GM20000 (cell line): ENCODE measurements at regions not wholly inside any gene's neighbourhood (a gene's known extent, or its start where the extent isn't known, plus 50 kb on each side); places are given as distances from the start of the nearest gene placed in this dataset.

Source experiments
- DNase-seq: peaks from one replicate; pipeline ENCODE4 v3.0.0; 2012; ENCODE audit warnings: low spot score
- TF ChIP-seq, protein P1 (sequence below): IDR thresholded peaks from 2 replicates; pipeline ENCODE4 v1.5.1; 2012; ENCODE audit warnings: mild to moderate bottlenecking, control low read depth; ENCODE audit errors: extremely low read depth, missing control alignments

DNA sequence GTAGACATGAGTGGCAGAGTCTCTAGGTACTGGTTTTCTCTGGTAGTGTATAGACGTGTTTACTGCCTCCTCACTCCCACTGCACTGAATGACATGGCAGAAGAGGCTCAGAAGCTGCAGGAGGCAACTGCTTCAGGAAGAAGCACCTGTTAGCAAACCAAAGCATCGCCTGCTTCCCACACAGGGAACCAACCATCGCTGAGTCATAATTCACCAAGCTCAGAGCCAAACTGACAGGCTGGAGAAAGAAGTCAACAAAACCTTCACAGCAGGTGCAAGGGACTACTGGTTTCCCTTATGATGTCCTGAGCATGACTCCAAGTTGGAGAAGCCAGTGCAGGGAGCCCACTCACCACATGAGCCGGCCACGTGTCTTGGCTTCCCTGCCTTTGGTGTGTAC is 69.8 kb downstream of the KCTD12 start:
- TF ChIP-seq, protein P1, sequence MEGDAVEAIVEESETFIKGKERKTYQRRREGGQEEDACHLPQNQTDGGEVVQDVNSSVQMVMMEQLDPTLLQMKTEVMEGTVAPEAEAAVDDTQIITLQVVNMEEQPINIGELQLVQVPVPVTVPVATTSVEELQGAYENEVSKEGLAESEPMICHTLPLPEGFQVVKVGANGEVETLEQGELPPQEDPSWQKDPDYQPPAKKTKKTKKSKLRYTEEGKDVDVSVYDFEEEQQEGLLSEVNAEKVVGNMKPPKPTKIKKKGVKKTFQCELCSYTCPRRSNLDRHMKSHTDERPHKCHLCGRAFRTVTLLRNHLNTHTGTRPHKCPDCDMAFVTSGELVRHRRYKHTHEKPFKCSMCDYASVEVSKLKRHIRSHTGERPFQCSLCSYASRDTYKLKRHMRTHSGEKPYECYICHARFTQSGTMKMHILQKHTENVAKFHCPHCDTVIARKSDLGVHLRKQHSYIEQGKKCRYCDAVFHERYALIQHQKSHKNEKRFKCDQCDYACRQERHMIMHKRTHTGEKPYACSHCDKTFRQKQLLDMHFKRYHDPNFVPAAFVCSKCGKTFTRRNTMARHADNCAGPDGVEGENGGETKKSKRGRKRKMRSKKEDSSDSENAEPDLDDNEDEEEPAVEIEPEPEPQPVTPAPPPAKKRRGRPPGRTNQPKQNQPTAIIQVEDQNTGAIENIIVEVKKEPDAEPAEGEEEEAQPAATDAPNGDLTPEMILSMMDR, result no peak
- no peak for DNase-seq

DNA sequence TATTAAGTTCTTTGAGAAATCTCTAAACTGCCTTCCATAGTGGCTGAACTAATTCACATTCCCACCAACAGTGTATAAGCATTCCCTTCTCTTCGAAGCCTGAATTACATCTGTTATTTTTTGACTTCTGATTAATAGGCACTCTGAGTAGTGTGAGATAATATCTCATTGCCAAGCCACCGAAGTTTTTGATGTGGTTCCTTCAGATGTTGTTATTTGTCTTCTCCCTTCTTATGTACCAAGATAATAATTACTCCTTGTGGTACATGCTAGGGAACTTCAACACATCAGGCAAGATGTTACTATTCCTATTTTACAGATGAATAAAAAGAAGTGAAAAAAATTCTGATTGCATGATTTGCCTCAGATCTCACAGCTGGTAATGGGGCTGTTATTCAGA is 70.9 kb downstream of the KCTD12 start:
- TF ChIP-seq, protein P1, result no peak
- no peak for DNase-seq

DNA sequence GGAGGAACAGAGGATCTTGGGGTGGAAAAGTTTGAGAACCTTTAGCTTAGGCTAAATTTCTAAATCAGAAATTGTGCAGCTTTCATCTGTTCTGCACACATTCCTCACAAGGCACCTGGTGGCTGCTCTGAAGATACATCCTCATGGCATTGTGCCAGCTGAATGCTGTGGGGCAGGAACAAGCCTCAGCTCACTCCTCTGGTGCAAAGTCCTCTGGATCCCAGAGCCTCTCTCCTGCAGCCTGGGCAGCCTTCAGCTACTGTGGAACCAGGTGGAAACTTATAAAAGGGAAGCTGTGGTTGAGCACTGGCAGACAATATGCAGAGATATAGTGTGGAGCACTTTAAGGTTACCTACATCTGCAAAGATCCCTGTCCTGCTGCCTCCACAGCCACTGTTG is 72.3 kb downstream of the KCTD12 start:
- TF ChIP-seq, protein P1, result no peak
- DNase-seq, result no peak

DNA sequence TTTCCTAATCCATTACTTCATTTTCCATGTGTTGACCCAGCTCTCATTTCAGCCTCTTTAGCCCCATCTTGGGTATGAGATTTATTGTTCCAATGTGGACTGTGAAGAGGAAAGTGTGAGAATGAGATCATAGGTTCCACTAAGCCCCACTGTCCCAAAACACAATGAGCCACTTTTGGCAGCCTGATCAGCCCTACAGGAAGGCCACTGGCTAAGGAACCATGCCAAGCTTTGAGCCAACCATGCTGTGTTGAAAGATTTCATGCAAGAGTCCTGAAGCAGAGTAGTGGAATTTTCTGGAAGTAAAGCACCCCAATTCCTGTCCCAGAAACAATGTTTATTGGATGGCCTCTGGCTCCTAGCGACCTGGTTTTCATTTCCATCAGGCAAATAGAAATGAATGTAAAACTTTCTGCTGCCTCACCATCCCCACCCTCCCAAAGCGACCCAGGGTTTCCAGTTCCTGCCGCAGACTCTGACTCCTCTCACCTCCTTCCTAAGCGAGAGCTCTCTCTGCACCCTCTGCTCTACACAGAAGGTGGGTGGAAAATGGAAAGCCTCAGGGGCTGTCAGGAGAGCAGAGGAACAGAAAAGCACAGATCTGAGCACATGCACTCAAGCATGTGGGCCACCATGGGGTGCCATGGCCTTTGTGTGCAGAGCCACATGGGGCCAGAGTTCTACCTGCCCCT is 73.1 kb downstream of the KCTD12 start:
- TF ChIP-seq, protein P1, result no peak
- no peak for DNase-seq

DNA sequence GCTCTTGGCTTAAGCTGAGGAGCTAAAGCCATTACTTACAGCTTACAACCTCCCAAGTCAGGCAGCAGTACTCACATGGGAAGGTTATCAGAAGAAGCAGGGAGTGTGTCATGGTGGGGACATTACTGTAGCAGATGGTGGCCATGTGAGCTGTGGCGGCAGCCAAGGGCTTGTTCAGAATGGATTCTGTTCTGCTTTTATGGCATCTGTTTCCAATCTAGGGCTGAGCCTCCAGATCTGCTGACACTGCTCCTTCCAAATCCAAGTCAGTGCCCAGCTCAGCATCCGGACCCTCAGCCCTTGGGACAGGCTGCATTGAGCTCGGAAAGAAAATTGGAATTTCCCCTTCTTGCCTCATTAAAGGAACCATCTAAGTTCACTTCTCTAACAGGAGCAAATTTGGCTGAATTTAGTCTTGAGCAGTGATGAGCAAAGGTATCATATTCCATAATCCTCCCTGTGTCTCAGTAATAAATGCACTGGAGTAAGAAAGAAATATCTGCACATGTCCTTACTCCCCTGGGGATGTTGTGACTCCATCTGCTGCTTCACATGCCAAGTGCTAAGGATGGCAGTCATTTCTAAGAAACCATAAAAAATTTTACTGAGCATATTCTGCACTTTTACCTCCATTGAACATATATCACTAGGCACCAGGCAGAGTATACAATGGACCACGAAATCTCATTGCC is 73.9 kb downstream of the KCTD12 start:
- TF ChIP-seq, protein P1, result no peak
- no peak for DNase-seq

DNA sequence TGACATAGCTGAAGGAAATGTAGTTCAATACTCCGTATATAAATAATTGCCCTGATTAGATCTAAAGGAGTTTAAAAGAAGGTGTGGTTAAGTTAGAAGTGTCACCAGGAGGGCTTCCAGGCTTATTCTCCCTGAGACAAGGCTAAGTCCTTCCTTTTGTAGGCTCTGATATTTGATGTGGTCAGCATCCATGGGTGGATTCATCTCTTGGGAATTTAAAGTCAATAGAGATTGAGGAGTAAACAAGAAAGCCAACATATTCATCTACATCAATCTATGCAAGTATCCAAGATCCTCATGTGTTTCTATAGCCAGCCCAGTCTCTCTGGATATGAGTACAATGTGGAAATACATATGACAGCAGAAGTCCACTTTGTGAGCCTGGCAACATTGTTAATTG is 76.8 kb downstream of the KCTD12 start:
- no peak for DNase-seq

DNA sequence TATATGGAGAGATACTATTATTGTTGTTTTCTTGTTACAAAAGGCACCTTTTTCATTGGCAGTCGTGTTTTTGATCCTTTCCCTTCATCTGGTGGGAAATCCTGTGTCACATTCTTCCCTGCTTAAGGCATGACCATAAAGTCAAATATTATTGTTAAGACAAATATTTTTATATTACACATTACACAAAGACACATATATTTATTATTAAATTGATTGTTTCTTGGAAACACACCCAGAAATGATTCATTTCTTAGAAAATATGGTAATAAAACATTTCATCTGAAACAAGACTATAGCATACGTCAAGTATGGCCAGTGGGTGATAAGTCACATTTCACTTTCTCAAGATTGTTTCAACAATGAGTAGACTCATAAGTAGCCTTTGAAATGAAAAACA is 77.3 kb downstream of the KCTD12 start:
- TF ChIP-seq, protein P1, result no peak
- DNase-seq, result no peak

More for the DNA sequence above, 76.8 kb downstream of the KCTD12 start:
- TF ChIP-seq, protein P1, result no peak
